ENCODE measurements at regions not wholly inside any gene's neighbourhood (a gene's known extent, or its start where the extent isn't known, plus 50 kb on each side); places are given as distances from the start of the nearest gene placed in this dataset.

GRCh38 chr14:101065696-101066694, 162.5 kb upstream of the RTL1 start:
- TF ChIP-seq POLR2A (IDR thresholded peaks at IDR 0.05; ENCODE audit: low read depth, low read length) (no peak), POLR2AphosphoS5 (IDR thresholded peaks at IDR 0.05; ENCODE audit: low read depth, low read length) (no peak), TAF1 (IDR thresholded peaks at IDR 0.05; ENCODE audit: borderline replicate concordance, low read depth, low read length) (no peak)

Data from GM12892 (cell line).